ENCODE measurements at regions not wholly inside any gene's neighbourhood (a gene's known extent, or its start where the extent isn't known, plus 50 kb on each side); places are given as distances from the start of the nearest gene placed in this dataset.

DNA sequence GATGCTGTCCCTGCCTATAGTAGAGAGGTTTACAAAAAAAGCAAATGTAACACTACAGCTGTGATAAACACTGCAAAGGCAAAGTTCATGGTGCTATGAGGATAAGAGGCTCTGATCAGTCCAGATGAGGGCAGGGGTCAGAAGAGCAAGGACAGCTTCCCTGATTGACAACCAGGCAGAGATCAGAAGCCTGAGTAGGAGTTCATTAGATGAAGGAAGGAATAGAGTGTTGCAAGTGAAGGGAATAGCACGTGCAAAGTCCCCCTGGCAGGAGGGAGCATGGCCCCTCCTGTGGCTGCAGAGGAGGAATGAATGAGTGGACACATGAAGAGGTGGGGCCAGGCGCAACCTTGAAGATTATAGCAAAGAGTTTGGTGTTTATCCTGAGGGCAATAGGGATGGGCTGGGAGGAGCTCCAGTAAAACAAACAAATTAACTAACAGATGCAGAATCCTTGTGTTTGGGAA is 208.4 kb upstream of the IRX5 start:
- DNase-seq: no peak

DNA sequence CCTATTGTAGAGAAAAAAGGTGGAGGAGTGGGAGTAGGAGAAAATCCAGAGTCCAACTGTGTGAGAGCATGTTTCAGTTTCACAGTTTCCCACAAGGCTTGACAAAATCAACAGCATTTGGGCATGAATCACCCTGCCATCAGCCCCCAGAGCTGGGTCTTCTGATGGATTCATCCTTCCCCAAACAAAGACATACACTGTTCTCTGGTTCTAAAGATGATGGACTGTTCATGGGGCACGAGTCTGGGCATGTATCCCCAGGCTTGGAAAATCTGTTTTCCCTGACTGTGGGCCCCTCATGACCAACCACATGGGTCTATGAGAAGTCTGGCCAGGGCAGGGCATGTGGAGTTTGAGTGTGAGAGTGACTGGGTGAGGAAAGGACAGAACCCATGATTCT is 210.4 kb upstream of the IRX5 start:
- DNase-seq: no peak

DNA sequence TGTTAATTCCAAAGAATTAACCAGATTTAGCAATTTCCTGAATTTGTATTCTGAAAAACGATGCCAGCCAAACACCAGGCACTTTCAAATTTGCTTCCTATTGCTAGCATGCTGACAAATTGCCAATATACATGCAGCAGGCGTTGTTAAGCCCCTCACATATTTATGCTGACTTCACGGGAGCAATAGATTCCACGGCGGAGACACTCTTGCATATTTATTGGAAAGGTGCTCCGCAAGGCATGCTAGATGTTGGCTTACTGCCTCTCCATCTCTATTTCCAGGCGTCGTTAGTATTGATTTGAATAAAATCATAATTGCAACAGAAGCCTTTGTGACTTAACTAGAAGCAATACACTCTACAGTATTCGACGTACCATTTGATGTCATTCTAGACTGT is 211.0 kb upstream of the IRX5 start:
- no peak for DNase-seq

DNA sequence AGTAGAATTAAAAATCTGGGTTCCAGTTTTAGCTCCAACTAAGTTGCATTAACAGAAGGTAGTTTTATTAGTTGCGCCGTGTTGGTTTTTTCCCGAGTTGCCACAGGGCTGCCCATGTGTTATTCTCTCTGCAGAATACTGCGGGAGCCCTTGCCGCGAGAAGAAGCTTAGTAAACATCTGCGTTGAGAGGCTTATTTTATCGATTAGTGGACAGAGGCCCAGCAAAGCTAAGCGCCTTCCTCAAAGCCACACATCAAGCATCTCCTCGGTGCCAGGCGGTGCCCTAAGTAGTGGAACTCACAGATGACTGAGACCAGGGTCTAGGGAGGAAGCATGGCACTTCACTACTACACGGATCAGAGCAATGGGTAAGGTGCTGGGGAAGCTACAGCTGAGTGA is 212.3 kb upstream of the IRX5 start:
- DNase-seq: peak; percentile 79

DNA sequence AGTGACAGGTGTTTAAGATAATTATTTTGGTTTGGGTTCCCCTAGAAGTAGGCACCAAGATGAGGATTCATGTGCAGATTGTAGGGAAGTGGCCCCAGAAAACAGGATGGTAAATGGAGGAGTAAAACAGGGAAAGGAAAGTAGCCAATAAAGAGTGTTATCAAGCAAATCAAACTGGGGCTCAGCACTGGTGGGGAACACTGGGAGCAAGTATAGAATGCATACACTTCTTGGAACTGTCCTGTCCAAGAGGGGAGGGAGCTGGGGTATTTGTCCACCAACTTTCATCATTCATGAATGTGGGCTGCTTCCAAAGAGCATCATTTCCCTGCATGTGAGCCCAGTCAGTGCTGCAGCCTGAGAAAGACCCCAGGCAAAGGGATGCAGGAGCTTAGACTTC is 215.7 kb upstream of the IRX5 start:
- no peak for DNase-seq

DNA sequence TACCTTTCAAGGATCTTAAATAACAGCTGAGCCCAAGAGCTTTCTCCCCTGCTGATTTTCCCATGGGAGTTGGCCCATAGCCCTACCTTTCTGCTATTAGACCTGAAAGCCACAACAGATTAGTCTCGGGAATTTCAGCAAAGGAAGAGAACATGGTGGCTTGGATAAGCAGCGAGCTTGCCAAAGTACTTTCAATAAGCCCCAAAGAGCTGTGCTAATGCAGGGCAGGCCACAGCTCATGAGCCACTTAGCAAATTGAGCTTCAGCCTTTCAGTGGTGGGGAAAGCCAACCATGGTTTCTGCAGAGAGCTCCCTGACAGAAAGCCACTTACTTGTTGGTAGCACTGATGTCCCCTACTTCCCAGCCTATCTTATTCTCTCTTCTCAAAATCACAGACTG is 217.8 kb upstream of the IRX5 start:
- DNase-seq: peak; percentile 45

DNA sequence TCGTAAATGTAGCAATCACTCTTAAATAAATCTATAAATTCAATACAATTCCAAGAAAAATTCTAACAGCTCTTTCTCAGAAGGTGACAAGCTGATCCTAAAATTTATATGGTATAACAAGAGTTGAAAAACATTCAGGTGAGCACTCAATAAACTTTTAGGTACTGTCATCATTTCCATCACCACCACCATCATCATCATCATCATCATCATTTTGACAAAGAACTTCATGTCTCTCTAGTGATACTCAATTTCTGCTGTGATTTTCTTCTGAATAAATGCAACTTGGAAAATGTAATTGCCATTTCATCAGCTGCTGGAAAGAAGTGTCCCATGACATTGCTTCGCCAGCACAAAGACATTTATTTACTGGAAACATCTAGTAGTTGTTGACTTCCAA is 222.9 kb upstream of the IRX5 start:
- DNase-seq: no peak

DNA sequence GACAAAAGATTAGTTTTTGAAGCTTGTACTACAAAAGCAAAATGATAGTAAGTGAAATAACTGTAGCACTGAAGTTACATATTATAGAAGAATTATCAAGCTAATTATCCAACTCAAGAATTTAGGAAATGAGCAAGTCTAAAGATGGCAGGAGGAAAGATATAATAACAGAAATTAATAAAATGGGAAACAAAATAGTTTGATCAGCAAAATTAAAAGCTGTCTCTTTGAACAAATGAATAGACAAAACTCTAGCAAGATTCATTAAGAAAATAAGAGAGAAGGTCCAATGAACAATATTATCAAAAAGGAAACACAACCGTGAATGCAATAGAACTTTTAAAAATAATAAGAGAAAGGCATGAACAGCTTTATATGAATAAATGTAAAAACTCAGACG is 224.3 kb upstream of the IRX5 start:
- DNase-seq: no peak

DNA sequence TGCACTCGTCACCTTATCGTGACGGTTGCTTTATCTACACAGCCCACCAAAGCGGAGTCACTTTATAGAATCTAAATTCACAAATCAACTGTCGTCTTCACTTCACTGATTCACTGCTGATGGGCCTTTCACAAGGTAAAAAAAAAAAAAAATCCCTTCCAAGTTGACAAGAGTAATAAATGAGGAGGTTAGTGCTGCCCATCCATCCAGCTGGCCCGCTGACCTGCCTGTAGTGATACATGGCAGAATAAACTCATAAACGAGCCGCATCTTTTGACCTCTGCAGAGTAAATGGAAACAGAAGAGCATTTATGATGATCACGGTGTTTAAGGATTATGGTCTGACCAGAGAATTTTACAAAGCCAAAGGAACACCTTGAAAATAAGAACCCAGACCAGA is 227.3 kb upstream of the IRX5 start:
- DNase-seq: no peak

DNA sequence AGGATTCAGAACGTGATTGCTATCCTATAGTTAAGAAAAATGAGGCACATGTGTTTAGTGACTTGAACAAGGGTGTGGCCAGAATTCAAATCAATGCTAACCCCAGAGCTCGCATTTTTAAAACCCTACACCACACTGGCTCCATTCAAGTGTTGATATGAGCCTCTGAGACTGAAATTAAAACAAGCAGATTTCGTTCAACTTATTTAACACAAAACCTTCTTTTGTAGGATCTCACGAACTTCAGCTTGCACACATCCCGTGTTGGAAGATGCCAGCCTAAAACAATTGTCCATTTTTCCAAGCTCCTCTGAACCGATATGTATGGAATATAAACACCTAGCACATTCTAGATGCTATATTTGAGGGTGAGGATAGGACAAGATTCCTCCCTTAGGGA is 231.0 kb upstream of the IRX5 start:
- DNase-seq: no peak

DNA sequence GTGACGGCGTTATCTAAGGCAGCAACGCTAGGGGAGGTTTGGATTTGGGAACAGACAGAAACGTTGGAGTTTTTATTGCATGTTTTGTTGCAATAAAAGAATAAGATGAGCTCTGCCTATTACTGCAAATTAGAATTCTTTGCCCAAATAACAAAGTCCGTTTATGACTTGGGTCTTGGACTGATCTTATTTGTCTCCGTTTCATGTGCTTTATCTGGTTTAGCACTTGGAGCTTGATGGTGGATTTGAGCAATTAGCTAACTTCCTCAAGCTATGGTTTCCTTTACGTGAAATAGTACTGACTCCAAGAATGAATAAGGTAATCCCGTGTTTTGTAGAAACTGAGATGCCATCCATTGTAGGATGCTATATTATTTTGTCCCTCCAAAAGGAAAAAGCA is 233.0 kb upstream of the IRX5 start:
- DNase-seq: no peak

DNA sequence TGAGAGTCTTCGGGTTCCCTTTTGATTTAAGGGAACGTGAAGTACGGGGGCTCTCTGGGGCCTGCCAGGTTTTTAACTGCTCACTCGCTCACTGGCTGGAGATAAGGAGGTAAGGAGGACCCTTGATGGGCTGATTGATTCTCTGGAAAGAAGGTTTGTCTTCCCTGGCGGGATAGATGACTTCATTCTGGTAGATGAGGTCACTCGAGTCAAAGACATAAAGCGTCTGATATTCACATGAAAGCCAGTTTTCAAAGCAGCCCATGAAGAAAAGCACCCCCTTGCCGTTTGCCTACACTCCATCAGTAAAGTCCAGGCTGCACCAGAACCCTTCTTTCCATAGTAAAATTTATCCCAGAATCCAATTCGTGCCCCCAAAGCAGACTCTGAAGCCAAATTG is 233.7 kb upstream of the IRX5 start:
- no peak for DNase-seq

DNA sequence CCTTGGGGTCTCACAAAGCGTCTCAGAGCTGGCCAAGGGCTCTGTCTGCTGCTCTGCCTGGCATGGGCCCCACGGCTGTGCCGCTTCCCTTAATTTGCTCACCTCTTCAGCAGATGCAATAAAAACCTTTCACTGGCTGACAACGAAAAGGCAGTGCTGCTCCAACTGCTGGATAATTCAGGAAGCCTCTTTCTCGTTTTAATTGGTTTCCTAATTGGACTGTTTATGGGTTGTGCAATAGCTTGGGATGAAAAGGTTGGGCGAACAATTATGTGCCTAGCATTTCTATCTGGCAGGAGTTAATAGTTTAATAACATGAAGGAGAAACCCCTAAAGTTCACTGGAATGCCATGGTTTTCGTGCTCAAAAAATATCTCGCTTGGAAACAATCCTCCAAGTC is 234.1 kb upstream of the IRX5 start:
- no peak for DNase-seq

DNA sequence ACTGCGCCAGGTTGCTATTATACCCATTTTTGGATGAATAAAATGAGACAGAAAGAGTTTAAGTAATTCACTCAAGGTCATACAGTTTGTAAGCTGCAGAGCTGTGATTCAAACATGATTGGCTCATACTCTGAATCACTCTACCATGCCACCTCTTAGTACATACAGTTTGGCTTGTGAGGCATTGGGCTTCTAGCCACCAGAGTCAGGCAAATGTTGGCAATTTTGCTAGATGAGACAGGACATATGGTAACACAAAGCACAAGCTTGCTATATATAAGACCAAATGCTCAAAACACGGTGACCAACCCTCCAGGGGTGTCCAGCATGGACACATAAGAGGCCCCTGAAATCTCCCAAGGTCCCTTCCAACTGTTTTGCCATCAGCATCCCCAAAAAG is 236.0 kb upstream of the IRX5 start:
- DNase-seq: no peak

DNA sequence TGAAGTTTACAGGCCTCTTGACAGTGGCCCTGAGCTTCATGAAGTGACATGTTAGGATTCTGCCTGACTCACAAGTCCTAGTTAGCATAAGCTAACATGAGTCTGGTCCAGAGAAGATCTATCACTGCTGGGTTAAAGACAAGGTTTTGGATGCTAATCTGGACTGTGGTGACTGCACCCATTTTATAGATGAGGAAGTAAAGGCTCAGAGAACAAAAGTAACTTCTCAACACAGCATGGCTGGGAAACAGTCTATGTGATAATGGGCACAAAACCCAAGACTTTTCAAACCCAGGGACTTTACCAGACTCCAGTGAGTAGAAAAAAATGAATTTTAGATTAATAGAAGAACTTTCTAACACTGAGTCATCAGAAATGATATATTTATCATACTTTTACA is 236.8 kb upstream of the IRX5 start:
- no peak for DNase-seq

DNA sequence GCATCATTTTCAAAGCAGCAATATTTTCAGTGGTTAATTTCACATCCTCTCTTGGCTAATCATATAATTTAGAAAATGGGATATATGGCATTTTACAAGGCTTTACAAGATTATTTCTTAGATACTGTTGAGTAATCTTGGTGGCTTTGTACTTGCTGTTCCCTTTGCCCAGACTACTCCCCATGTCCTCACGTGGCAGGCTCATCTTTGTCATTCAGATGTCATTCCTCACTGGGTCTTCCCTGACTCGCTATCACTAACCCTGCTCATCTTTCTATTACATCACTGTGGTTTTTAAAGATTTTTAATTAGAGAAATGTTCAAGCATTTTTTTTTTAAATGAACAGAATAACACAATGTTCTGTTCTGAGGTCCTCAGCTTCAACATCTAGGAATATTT is 240.0 kb upstream of the IRX5 start:
- DNase-seq: no peak

DNA sequence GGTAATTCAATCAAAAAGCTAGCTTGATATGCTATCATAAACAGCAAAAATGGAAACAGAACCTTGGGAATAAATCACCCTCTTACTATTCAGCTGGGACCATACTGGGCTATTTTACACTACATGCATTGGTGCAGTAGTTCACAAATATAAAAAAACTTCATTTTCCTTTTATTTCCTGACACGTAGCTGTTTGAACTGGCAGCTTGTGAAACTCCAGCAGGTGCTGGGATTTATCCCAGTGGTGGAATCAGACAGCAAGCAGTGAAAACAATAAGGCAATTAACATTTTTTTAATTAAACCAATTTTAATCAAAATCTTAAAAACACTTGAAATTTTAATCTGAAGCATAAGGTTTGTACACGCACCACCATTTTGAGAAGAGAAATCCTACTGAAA is 240.4 kb upstream of the IRX5 start:
- no peak for DNase-seq

DNA sequence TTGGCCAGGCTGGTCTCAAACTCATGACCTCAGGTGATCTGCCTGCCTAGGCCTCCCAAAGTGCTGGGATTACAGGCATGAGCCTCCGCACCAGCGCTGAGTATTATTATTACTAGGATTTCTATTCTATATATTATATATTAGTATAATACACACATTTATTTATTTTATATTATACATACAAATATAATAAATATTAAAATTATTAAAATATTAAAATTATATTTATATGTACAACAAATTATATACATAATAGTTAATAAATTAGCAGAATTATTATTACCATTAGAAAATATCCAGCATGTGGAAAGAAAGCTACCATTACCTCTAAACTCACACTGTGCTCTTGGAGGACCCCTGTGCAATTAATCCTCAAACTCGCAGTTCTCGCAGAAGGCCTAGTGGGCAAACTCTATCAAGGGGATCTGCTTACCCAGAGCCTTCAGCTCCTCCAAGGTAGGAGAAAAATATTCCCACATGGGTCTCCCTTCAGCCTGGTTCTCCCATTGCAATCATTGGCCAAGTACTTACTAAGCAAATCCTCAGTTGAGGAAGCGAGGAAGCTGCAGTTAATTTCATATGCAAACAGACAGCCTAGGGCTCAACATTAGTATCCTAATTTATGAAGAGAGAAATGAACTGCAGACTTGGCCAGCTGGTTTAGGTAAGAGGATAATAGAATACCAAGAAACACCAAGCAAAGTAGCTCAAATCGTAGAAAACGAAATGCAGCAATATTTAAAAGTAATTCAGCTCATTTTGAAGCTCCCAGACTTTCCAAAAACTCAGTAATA is 241.4 kb upstream of the IRX5 start:
- DNase-seq: no peak

DNA sequence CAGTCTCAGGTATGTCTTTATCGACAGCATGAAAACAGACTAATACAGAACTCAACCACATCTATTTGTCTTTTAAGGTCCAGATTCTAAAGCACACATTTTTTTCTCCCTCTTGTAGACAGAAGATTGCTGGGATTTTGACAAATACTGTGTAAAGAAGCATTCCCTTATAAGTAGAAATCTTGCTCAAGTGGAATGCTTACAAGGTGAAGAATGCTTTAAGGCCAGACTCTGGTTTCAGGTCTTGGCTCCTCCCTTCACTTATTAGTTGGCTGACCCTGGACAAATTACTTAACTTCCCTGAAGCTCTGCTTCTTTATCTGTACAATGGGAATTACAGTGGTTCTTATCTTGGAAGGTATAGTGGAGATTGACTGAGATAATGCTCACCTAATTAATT is 242.3 kb upstream of the IRX5 start:
- DNase-seq: no peak

DNA sequence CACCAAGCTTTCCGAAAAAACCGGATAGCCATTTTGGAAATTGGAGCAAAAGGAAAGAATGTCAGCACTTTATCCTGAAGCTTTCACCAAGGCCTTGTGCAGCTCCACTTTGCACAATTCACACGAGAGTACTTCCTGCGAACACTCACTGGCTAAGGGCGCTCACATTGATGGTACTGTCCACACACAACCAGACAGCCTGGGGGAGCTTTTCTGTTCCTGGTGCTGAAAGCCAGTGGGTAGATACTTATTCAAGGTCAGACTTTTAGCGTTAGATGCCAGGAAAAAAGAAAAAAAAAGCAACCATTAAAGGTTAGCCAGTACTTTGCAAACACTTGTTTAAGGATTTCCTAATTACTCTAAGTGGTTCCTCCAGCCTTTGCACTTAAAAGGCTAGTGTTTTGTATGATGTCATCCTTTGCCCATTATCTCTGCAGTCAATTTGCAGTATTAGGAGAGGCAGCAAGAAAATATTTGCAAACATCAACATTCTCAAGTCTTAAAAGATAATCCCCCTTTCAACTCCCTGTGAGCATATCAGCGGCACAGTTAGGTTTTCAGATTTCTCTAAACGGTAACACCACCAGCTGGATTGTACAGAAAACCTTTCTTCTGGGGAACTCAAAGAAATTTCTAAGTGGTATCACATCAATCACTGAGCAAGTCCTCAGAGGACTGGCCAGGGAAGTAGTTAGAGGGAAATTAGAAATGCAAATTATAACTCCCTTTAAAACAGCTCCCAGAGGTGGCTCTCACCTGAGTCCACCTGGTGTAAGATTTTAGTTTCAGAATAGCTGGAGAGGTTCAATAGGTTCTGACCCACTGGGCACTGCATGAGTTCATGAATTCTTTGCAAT is 243.4 kb upstream of the IRX5 start:
- no peak for DNase-seq

DNA sequence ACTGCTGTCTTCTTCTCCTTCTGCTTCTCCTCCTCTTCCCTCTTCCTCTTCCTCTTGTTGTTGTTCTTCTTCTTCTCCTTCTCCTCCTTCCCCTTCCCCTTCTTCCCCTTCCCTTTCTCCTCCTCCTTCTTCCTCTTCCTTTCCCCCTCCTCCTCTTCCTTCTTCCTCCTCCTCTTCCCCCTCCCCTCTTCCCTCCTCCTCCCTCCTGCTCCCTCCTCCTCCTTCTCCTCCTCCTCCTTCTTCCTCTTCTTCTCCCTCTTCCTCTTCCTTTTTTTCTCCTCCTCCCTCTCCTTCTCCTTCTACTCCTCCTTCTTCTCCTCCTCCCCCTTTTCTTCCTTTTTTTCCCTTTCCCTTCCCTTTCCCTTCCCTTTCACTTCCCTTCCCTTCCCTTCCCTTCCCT is 245.0 kb upstream of the IRX5 start:
- DNase-seq: no peak

DNA sequence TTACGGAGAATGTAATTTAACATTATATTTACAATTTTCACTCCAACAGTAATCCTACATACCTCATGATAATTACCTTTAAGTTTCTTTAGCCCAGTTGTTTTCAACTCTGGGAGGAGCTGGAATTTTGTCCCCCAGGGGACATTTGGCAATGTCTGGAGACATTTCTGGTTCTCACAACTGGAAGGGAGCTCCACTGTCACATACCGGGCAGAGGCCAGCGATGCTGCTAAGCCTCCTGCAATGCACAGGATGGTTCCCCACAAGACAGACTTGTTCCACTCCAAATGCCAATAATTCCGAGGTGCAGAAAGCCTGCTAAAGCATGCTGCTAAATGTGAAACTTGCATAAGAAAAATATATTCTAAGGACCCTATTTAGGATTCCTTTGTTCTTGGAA is 251.1 kb upstream of the IRX5 start:
- DNase-seq: no peak

DNA sequence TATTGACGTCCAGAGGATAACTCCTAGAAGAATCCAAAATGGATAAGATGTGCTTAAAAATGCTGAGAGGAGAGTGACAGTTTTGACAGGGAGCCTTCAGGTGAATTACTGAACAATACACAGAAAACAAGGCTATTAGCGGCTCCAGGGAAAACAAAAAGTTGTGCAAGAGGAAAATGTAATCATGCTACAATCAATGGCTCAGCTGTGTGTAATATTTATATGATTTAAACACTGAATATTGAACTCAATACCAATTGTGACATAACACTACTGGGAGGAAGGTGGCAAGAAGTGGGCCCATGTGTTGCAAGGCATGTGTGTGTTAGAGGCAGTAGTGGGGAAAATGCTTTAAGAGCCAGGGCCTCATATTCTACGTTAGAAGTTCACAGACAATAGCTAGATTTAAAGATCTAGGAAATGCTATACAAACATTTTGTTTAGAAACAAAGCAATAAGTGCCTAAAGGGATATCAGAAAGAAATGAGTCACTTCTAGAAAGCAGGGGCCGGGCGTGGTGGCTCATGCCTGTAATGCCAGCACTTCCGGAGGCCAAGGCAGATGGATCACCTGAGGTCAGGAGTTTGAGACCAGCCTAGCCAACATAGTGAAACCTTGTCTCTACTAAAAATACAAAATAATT is 253.2 kb upstream of the IRX5 start:
- no peak for DNase-seq

DNA sequence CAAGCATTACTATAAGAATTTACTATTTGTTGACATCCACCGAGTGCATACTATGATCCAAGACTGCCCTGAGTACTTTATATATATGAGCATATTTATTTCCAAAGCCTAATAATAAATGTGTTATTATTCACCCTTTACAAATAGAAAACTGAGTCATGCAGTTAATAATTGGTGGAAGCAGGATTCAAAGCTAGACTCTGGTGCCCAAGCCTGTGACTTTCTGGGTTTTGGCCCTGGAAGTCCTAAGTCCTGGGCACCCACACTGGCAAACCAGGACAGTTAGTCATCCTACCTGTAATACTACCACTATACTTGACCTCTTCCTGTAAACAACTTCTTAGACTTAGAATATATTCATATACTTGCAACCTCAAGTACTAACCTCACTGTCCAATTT is 257.4 kb upstream of the IRX5 start:
- DNase-seq: no peak
